ENCODE measurements at regions not wholly inside any gene's neighbourhood (a gene's known extent, or its start where the extent isn't known, plus 50 kb on each side); places are given as distances from the start of the nearest gene placed in this dataset.

- TF ChIP-seq CTCF (IDR thresholded peaks at IDR 0.05; ENCODE audit: control extremely low read depth in 1 of 3, insufficient read depth in 1 of 3, low read depth in 1 of 3, low read length in 3 of 3) (no peak), TAF7 (optimal IDR thresholded peaks at IDR 0.05; ENCODE audit: borderline replicate concordance, low read depth, low read length) (no peak)
These were observed 2302.3 kb upstream of the C9orf72 start (continued) for GRCh38 chr9:29875547-29875946.
